ENCODE measurements at regions not wholly inside any gene's neighbourhood (a gene's known extent, or its start where the extent isn't known, plus 50 kb on each side); places are given as distances from the start of the nearest gene placed in this dataset.

DNA sequence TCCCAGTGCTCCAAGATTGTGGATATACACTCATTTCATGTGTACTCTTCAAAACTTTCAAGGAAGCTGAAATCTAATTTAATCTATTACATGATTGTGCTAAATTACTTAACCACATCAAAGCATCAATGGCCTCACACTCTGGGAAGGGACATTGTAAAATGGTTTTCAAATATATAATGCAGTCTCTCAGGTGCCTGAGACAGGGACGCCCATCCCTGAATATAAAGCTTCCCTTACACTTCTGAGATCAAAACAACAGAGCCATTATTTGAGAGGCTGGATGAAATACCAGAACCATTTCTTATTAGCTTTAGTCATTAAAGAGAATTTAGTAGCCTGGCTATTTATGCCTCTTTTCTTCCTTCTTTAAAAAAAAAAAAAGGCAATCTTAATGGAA, 259.2 kb upstream of the NFIA start:
- Histone ChIP-seq H3K4me3 (ENCODE audit: insufficient read length, low read depth) (no peak overlapping the region), H3K9ac (ENCODE audit: insufficient read length, low read depth) (no peak overlapping the region), H3K9me3 (ENCODE audit: insufficient read depth, low read length) (no peaks in the 10 kb centered on the region), H3K4me1 (ENCODE audit: insufficient read depth, insufficient read length) (no peaks in the 10 kb centered on the region), H3K36me3 (ENCODE audit: insufficient read depth, insufficient read length, low read length) (no peaks in the 10 kb centered on the region), H3K27me3 (ENCODE audit: insufficient read depth, insufficient read length) (no peaks in the 10 kb centered on the region)
- no peak for DNase-seq (ENCODE audit: low read depth, low spot score)
- no peak for TF ChIP-seq SUZ12 (IDR thresholded peaks at IDR 0.05; ENCODE audit: extremely low read depth, insufficient read depth, insufficient read length)
- TF ChIP-seq YY1 (IDR thresholded peaks at IDR 0.05; ENCODE audit: insufficient read depth, insufficient read length), result no peak
- no peak for TF ChIP-seq ZNF274 (IDR thresholded peaks at IDR 0.05; ENCODE audit: low read depth, low read length)

DNA sequence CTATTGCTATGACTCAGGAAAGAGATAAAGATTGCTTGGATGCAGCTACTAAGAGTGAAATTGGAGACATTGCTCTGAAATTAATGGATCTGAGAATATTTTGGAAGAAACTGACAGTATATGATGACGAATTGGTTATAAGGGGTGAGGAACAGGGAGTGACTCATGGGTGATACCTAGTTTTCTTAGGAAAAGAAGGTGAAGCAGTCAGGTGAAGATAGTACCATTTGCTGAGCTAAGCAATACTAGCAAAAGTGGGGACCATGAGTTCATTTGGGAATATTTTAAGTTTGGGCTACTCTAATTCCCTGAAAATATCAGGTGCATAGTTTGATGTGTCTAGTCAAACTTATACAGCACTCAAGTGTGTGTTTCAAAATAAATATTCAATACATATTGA, 260.1 kb upstream of the NFIA start:
- Histone ChIP-seq H3K27me3 (ENCODE audit: insufficient read depth, insufficient read length) (no peaks in the 10 kb centered on the region), H3K4me1 (ENCODE audit: insufficient read depth, insufficient read length) (no peaks in the 10 kb centered on the region), H3K9ac (ENCODE audit: insufficient read length, low read depth) (no peak overlapping the region), H3K4me3 (ENCODE audit: insufficient read length, low read depth) (no peak overlapping the region), H3K9me3 (ENCODE audit: insufficient read depth, low read length) (no peaks in the 10 kb centered on the region), H3K36me3 (ENCODE audit: insufficient read depth, insufficient read length, low read length) (no peaks in the 10 kb centered on the region)
- no peak for TF ChIP-seq ZNF274 (IDR thresholded peaks at IDR 0.05; ENCODE audit: low read depth, low read length)
- TF ChIP-seq SUZ12 (IDR thresholded peaks at IDR 0.05; ENCODE audit: extremely low read depth, insufficient read depth, insufficient read length), result no peak
- no peak for TF ChIP-seq YY1 (IDR thresholded peaks at IDR 0.05; ENCODE audit: insufficient read depth, insufficient read length)
- DNase-seq (ENCODE audit: low read depth, low spot score), result no peak

DNA sequence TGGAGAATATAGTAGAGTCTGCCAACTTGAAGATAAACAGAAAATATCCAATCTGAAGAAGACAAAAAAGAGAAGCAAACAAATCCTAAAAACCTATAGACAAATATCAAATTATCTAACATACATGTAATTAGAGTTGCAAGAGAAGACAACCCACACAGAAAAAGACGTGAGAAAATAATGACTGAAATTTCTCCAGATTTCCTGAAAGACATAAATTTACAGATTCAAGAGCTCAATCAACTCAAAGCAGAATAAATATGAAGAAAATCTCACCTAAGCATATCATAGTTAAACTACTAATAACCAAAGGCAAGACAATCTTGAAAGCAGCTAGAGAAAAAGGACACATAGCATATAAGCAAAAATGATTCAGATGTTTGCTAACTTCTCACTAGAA, 261.2 kb upstream of the NFIA start:
- TF ChIP-seq SUZ12 (IDR thresholded peaks at IDR 0.05; ENCODE audit: extremely low read depth, insufficient read depth, insufficient read length), result no peak
- no peak for TF ChIP-seq ZNF274 (IDR thresholded peaks at IDR 0.05; ENCODE audit: low read depth, low read length)
- no peak for TF ChIP-seq YY1 (IDR thresholded peaks at IDR 0.05; ENCODE audit: insufficient read depth, insufficient read length)
- Histone ChIP-seq H3K27me3 (ENCODE audit: insufficient read depth, insufficient read length) (no peaks in the 10 kb centered on the region), H3K4me1 (ENCODE audit: insufficient read depth, insufficient read length) (no peaks in the 10 kb centered on the region), H3K9ac (ENCODE audit: insufficient read length, low read depth) (no peak overlapping the region), H3K9me3 (ENCODE audit: insufficient read depth, low read length) (no peaks in the 10 kb centered on the region), H3K36me3 (ENCODE audit: insufficient read depth, insufficient read length, low read length) (no peaks in the 10 kb centered on the region), H3K4me3 (ENCODE audit: insufficient read length, low read depth) (no peak overlapping the region)
- DNase-seq (ENCODE audit: low read depth, low spot score), result no peak

DNA sequence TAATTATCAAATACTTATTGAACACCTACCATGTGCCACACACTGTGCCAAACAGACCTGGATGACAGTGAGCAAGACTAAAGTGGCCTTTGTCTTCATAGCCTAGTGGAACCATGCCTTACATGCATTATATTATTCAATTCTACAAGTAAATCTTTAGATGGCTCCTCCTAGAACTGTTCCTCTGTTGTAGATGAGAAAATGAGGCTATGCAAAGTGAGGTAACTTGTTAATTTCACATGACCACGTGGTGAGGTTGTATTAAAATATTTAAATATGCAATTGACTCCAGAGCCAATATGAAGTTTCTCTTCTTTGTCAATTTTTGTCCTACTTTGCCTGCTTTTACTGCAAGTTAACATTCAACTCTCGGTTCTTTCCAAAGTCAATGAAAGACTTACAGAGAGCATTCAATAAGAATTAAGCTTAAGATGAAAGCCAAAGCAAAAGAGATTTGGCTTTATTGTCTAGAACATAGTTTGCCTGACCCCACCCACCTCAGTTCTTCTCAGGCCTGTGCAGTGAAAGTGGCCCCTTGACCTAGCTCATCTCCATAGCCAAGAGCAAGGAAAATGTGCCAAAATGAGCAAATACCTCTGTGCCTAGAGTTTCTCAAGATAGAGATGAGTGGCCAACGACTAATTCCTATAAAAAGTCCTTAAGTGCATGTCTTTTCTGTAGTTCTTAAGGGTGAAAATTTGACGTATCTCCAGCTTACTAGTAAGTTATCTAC, 263.2 kb upstream of the NFIA start:
- DNase-seq (ENCODE audit: low read depth, low spot score), result no peak
- no peak for TF ChIP-seq ZNF274 (IDR thresholded peaks at IDR 0.05; ENCODE audit: low read depth, low read length)
- TF ChIP-seq SUZ12 (IDR thresholded peaks at IDR 0.05; ENCODE audit: extremely low read depth, insufficient read depth, insufficient read length), result no peak
- no peak for TF ChIP-seq YY1 (IDR thresholded peaks at IDR 0.05; ENCODE audit: insufficient read depth, insufficient read length)
- no peak overlapping the region for H3K4me3 ChIP-seq (ENCODE audit: insufficient read length, low read depth)
- no peaks in the 10 kb centered on the region for H3K4me1 ChIP-seq (ENCODE audit: insufficient read depth, insufficient read length)
- no peaks in the 10 kb centered on the region for H3K9me3 ChIP-seq (ENCODE audit: insufficient read depth, low read length)
- H3K9ac ChIP-seq (ENCODE audit: insufficient read length, low read depth), result no peak overlapping the region
- H3K27me3 ChIP-seq (ENCODE audit: insufficient read depth, insufficient read length), result no peaks in the 10 kb centered on the region
- H3K36me3 ChIP-seq (ENCODE audit: insufficient read depth, insufficient read length, low read length), result no peaks in the 10 kb centered on the region

DNA sequence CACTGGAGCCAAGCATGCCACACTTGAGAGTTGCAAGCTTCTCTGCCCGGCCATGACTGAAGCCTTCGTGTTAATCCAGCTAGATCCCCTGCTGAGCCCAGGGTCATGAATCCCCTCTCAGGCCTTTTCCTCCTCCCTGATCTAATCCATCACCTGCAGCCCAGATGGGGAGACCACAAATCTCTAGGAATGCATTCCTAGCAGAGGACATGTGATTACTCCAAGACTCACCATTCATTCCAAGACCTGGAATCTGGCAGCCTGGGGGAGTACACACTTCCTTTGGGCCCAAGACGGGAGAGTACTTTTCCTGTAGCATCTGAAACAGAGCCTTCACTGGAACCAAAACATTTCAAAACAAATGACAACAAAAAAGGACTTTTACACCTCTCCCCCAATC, 269.3 kb upstream of the NFIA start:
- DNase-seq (ENCODE audit: low read depth, low spot score), result no peak
- H3K9me3 ChIP-seq (ENCODE audit: insufficient read depth, low read length), result peaks cover 11% of the 10 kb centered on the region
- no peaks in the 10 kb centered on the region for H3K36me3 ChIP-seq (ENCODE audit: insufficient read depth, insufficient read length, low read length)
- H3K9ac ChIP-seq (ENCODE audit: insufficient read length, low read depth), result no peak overlapping the region
- H3K4me3 ChIP-seq (ENCODE audit: insufficient read length, low read depth), result no peak overlapping the region
- no peaks in the 10 kb centered on the region for H3K4me1 ChIP-seq (ENCODE audit: insufficient read depth, insufficient read length)
- no peak for TF ChIP-seq SUZ12 (IDR thresholded peaks at IDR 0.05; ENCODE audit: extremely low read depth, insufficient read depth, insufficient read length)
- no peak for TF ChIP-seq YY1 (IDR thresholded peaks at IDR 0.05; ENCODE audit: insufficient read depth, insufficient read length)
- TF ChIP-seq ZNF274 (IDR thresholded peaks at IDR 0.05; ENCODE audit: low read depth, low read length), result no peak
- no peaks in the 10 kb centered on the region for H3K27me3 ChIP-seq (ENCODE audit: insufficient read depth, insufficient read length)

DNA sequence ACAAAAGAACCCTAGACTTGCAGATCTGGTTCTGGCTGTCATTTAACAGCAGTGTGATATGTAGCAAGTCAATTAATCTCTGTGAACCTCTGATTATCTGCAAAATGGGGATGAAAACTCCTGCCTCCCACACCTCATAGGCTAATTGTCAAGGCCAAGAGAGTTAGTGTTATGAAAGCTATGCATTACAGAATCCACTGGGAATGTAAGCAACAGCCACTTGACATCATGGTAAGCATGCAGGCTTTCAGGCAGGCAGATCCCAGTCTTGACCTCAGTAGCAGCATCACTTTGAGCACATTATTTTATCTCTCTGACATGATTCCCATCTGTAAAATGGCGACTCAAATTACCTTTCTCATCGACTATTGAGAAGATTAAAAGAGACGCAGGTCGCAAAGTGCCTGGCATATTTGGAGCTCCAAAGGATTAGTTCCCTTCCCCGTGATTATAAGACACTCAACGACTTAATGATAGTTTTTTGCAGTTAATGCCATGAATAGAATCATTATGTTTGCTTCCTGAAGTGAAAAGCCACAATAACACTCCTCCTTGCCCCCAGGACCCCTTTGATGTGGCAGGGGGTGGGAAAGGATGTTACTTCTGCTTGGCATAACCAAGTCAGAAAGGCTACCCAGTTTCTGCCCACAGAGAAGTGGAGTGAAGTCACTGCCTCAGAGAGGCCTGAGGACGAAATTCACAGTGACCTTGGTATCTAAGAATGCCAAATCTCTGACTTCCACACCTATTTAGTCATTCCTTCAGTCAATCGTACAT, 273.0 kb upstream of the NFIA start:
- Histone ChIP-seq H3K4me3 (ENCODE audit: insufficient read length, low read depth) (no peak overlapping the region), H3K9ac (ENCODE audit: insufficient read length, low read depth) (no peak overlapping the region), H3K4me1 (ENCODE audit: insufficient read depth, insufficient read length) (no peaks in the 10 kb centered on the region), H3K36me3 (ENCODE audit: insufficient read depth, insufficient read length, low read length) (no peaks in the 10 kb centered on the region), H3K27me3 (ENCODE audit: insufficient read depth, insufficient read length) (no peaks in the 10 kb centered on the region), H3K9me3 (ENCODE audit: insufficient read depth, low read length) (peaks cover 11% of the 10 kb centered on the region)
- no peak for TF ChIP-seq SUZ12 (IDR thresholded peaks at IDR 0.05; ENCODE audit: extremely low read depth, insufficient read depth, insufficient read length)
- no peak for TF ChIP-seq ZNF274 (IDR thresholded peaks at IDR 0.05; ENCODE audit: low read depth, low read length)
- no peak for TF ChIP-seq YY1 (IDR thresholded peaks at IDR 0.05; ENCODE audit: insufficient read depth, insufficient read length)
- no peak for DNase-seq (ENCODE audit: low read depth, low spot score)

DNA sequence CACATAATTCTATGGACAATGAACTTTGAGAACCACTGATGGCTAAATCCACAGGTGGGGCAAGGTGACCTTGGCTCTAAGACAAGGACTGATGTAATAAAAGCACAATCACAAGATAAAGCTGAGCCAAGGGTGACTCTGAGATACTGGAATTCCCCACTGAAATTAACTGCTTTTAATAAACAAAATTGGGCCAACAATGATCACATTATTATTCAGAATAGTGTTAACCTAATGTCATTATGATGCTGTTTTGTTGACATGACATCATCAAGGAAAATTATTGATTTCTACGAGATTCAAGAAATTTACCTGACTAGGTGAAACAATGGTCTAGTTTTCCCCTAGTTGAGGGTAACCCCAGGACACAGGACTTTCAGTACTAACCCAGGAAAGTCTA, 273.7 kb upstream of the NFIA start:
- no peak for TF ChIP-seq YY1 (IDR thresholded peaks at IDR 0.05; ENCODE audit: insufficient read depth, insufficient read length)
- TF ChIP-seq SUZ12 (IDR thresholded peaks at IDR 0.05; ENCODE audit: extremely low read depth, insufficient read depth, insufficient read length), result no peak
- TF ChIP-seq ZNF274 (IDR thresholded peaks at IDR 0.05; ENCODE audit: low read depth, low read length), result no peak
- H3K9me3 ChIP-seq (ENCODE audit: insufficient read depth, low read length), result peaks cover 11% of the 10 kb centered on the region
- H3K4me3 ChIP-seq (ENCODE audit: insufficient read length, low read depth), result no peak overlapping the region
- H3K36me3 ChIP-seq (ENCODE audit: insufficient read depth, insufficient read length, low read length), result no peaks in the 10 kb centered on the region
- H3K9ac ChIP-seq (ENCODE audit: insufficient read length, low read depth), result no peak overlapping the region
- H3K4me1 ChIP-seq (ENCODE audit: insufficient read depth, insufficient read length), result no peaks in the 10 kb centered on the region
- no peaks in the 10 kb centered on the region for H3K27me3 ChIP-seq (ENCODE audit: insufficient read depth, insufficient read length)
- DNase-seq (ENCODE audit: low read depth, low spot score), result no peak
